HG03103 (cell line): ENCODE measurements at regions not wholly inside any gene's neighbourhood (a gene's known extent, or its start where the extent isn't known, plus 50 kb on each side); places are given as distances from the start of the nearest gene placed in this dataset.

ENCODE experiments used
- ATAC-seq: cut with Tn5 transposase; IDR thresholded peaks from one replicate; pipeline ENCODE4 v1.9.1; 2021; ENCODE audit warnings: low read depth; ENCODE audit not compliant: unreplicated experiment

DNA sequence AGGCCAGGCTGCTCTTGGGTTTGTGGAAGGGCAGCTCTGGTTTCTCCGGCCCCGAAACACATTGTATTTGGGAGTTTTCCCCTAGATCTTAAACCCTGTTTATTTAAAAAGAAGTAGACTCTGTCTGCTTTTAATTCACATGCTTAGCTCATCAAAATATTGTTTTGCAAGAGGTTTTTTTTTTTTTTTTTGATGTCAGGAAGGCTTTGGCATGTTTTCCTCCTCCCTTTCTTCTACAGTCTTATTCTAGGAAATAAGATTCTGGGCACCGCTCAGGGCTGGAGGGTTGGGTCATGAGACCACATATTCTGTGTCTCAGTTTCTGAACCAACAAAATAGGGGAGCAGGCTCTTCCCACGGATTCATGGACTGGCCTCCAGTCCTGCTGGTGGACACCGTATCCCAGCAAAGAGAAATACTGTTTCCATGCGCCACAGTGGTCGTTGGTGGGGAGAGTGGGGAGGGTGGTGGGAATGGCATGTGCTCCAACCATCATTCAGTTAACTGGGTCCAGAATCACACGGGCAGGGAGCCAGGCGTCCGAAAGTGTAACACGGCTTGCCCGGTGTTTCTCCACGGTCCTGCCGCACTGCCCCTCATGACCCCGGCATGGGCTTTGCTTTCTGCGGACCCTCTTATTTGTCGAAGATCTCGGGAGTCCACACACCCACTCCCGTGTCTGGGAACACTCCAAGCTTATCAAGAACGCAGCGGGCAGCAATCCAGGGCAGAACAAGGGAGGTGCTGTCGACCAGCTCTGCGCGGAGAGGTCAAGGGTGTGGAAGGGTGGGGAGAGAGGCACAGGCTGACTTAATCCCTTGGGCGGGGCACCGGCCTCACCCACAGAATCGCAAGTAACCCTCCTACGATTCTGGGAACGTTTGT is 176.7 kb downstream of the GLI2 start:
- no peak for ATAC-seq

GRCh38 chr2:120913972-120914838 is 178.5 kb downstream of the GLI2 start:
- no peak for ATAC-seq

GRCh38 chr2:120914839-120915521 is 179.3 kb downstream of the GLI2 start:
- no peak for ATAC-seq

DNA sequence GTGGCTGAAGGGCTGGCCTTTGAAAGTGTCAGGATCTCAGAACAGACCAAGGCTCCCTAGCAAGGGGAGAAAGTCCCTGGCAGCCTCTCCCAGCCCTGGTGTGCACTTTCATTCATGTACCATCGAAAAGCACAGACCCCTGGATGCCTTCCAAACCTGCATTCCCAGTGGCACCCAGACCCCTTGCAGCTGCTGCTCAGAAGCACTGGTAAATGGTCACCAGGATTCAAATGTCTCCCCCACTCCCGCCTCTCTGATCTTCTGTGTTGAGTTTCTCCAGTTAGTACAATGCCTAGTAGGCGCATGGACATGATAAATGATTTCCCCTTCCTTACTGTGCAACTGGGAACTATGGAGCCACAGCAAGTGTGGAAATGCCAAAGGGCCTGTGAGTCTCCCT is 180.0 kb downstream of the GLI2 start:
- ATAC-seq: no peak

DNA sequence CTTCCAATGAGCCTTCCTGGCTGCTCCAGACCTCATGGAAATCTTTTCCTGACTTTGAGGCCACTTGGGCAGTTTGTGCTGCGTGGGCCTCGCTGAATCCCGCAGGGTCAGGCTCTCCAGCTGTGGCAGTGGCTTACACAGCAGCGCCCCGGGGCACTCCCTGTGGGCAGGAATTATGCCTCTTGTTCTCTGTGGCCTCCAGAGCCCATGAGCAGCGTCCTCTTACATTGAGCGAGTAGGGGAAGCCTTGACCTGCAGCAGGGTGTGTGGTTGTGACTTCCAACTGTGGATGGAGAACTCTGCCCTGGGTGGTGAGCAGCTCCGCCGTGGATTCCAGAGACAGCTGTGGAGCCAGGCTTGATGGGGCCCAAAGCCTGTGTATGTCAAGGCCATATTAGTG is 180.8 kb downstream of the GLI2 start:
- no peak for ATAC-seq

DNA sequence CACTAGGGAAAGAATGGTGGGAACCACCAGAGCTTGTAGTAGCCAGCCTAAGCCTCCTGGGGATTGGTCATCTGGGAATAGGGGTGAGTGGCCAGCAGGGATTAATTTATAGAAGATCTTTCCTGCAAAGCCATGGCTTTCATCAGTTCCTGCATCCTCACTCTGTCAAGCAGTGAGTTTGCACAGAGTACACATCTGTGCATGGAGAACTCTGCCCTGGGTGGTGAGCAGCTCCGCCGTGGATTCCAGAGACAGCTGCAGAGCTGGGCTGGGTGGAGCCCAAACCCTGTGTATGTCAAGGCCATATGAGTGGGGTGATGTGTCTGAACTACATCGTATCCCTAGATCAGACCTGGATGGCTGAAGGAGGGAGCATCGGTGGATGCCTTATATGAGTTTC is 182.2 kb downstream of the GLI2 start:
- no peak for ATAC-seq

GRCh38 chr2:120919216-120919615 is 183.5 kb downstream of the GLI2 start:
- no peak for ATAC-seq

GRCh38 chr2:120919771-120920453 is 184.2 kb downstream of the GLI2 start:
- no peak for ATAC-seq

- ATAC-seq: no peak
Observed at GRCh38 chr2:120920454-120921148, 184.9 kb downstream of the GLI2 start.

DNA sequence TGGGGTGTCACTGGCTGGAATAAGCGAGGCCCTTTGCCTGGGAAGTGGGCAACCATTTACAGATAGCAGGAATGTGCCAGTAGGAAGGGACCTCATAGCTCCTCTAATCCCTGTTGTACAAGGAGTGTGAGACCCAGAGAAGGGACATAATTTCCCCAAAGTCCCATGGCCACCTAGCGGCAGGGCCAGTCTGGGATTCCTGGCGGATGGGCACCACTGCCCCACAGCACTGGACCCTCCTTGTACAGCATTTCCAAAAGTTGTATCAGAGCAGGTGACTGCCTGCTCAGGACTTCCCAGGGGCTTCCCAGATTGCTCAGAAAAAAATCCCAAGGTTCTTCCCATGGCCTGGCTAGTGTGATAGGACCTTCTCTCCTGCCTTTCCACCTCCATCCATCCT is 185.8 kb downstream of the GLI2 start:
- ATAC-seq: no peak

DNA sequence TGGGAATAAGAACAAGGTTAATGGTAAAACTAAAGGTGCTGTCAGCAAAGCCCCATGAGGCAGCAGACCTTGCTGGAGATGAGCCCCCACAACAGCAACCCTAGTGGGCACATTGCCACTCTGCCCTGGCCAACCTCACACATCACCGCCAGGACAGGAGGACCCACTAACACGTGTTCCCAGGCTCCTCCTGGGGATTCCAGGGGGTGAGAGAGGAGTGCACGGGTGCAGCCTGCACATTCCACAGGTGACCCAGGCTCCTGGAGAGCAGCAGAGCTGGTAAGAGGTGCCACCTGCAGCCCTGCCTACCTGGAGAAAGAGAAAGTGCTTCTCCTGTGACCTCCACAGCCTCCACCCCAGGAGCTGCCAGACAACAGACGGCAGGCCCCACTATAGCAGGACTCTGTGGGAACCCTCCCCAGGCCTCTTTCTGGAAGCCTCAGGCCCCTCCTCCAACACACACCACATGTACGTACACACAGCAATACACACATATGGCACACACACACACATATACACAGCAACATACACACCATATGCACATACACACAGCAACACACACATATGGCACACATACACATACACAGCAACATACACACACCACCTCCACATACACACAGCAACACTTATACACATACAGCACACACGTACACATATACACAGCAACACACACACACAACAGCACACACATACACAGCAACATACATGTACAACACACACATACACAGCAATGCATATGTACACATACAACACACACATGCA is 187.1 kb downstream of the GLI2 start:
- ATAC-seq: no peak

DNA sequence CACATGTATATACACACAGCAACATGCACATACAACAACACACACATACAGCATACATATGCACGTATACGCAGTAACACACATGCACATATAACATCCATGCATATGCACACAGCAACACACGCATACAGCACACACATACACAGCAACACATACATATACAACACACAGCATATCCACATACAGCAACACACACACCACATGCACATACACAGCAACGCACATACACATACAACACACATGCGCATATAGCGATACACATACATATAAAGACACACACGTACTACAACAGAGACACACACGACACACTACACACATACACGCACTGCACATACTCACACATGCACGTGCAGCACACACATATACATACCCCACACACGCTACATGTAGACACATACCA is 187.8 kb downstream of the GLI2 start:
- ATAC-seq: no peak

DNA sequence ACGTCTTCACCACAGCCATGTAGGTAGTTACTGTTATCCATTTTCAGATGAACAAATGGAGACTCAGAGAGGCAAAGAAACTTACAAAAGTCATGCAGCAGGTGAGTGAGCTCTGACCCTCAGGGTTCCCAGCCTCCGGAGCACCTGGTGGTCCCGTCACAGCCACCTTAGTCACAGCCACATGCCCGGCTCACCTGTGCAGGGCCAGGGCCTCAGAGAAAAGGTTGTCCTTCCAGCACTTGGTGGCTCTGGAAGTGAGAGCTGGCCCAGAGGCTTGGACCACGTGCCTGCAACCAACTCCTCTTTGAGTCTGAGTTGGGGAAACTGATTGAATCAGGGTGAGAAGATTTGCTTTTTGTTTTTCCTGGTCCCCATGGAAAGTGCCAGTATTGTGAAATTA is 189.3 kb downstream of the GLI2 start:
- no peak for ATAC-seq

DNA sequence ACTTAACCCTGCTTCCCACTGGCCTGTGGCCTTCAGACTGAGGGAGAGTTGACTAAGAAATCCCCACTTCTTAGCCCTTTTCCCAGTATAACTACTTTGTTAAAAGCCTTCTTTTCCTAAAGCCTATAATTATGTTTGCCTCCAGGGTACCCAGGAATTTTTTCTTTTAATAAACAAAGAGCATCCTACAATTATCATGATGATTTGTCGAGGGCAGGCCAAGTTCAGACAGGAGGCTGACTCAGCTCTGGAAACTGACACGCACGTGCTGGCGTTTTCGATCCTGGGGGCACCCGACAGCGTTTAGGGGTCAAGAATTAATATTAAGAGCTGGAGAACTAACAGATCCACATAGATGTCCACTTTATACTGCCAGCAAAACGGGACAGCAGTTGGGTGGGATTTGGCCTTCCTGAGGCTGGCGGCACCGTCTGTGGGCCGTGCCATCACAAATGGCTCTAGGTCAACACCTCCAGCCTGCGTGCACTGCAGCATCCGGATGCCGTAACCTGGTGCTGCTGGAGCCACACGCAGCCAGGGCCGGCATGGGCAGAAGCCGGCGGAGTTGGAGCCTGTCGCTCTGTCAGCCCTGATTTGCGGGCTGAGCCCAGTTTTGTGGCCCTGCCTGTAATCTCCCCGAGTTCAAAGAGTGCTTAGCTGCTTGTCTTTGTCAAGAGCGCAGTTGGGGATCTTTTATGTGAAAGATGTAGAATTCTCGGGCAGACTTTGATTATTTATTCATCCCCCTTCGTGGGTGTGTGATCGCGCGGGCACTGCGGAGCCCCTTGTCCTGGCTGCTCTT is 191.0 kb downstream of the GLI2 start:
- no peak for ATAC-seq

DNA sequence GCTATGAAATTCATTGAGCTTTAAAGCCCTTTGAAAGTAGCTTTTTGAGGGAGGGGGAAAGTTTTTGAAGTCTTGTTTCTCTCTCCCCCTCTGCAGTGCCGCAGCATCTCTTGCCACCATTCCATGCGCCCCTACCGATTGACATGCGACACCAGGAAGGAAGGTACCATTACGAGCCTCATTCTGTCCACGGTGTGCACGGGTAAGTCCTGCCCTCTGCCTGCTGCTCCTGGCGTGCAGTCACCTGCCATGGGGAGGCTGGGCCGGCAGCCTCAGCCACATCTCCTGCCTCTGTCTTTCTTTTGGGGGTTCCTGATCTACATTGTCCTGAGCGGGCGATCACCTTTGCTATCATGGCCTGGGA is 191.6 kb downstream of the GLI2 start:
- no peak for ATAC-seq

GRCh38 chr2:120929829-120930228 is 194.2 kb downstream of the GLI2 start:
- ATAC-seq: no peak

GRCh38 chr2:120930236-120930635 is 194.6 kb downstream of the GLI2 start:
- ATAC-seq: no peak

DNA sequence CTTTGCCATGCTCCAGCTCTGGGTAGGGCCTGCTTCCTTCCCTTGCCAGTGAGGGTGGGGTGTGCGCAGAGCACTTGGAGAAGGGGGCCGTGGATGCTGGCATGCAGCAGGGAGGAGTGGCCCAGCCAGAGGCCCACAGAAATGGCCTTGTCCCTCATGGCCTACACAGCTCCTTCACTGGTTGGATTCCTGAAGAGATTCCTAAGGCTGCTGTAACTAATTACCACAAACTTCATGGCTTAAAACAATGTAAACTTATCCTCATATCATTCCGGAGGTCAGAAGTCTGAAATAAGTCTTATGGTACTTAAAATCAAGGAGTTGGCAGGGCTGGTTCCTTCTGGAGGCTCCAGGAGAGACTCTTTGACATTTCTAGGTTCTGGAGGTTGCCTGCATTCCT is 195.2 kb downstream of the GLI2 start:
- ATAC-seq: no peak

DNA sequence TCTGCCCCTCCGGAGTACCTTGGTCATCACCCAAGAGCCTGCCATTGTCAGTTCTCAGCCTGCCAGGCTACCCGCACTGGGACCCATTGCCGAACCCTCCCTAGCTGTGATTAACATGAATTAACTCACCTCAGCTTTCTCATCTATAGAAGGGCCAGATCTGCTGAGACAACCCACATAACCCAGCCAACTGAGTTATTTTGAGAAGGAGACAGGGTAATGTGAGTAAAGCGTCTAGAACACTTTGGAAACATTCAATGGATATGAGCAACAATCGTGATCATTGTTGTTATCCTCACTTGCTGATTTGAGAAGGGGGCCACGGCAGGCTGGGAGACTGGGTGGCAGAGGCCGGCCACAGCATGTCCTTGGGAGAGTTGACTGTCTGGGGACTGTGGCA is 196.8 kb downstream of the GLI2 start:
- ATAC-seq: no peak
